KMS-11 (cell line): ENCODE measurements at regions not wholly inside any gene's neighbourhood (a gene's known extent, or its start where the extent isn't known, plus 50 kb on each side); places are given as distances from the start of the nearest gene placed in this dataset.

ENCODE experiments used
- H2AFZ ChIP-seq: fragments of 200-600 bp; sonication (generic); 2 replicates; pipeline ENCODE4 v1.6.1; 2016; ENCODE audit warnings: antibody characterized with exemption, mixed run types, low read depth
- H3K27ac ChIP-seq: fragments of 200-600 bp; sonication (generic); 2 replicates; pipeline ENCODE4 v1.6.1; 2016; ENCODE audit warnings: mild to moderate bottlenecking, mixed run types
- H3K27me3 ChIP-seq: fragments of 200-600 bp; sonication (generic); 2 replicates; pipeline ENCODE4 v1.6.1; 2017; ENCODE audit warnings: mild to moderate bottlenecking, low read depth, mixed run types, moderate library complexity; ENCODE audit not compliant: insufficient read depth
- H3K36me3 ChIP-seq: fragments of 200-600 bp; sonication (generic); 2 replicates; pipeline ENCODE4 v1.6.1; 2017; ENCODE audit warnings: mild to moderate bottlenecking, mixed run types; ENCODE audit not compliant: insufficient read depth
- H3K4me1 ChIP-seq: fragments of 200-600 bp; sonication (generic); 2 replicates; pipeline ENCODE4 v1.6.1; 2016; ENCODE audit warnings: mild to moderate bottlenecking, low read depth, mixed run types; ENCODE audit not compliant: poor library complexity, severe bottlenecking
- H3K4me2 ChIP-seq: fragments of 200-600 bp; sonication (generic); 2 replicates; pipeline ENCODE4 v1.7.0; 2016; ENCODE audit warnings: mild to moderate bottlenecking, mixed run types
- H3K4me3 ChIP-seq: fragments of 200-600 bp; sonication (generic); IDR thresholded peaks from 2 replicates; pipeline ENCODE4 v1.6.1; 2017; ENCODE audit warnings: low read depth, low read length, mixed read lengths; ENCODE audit not compliant: insufficient read depth
- H3K79me2 ChIP-seq: fragments of 200-600 bp; sonication (generic); 2 replicates; pipeline ENCODE4 v1.6.1; 2016; ENCODE audit warnings: low read depth, mixed run types; ENCODE audit not compliant: insufficient read depth
- H3K9ac ChIP-seq: fragments of 200-600 bp; sonication (generic); 2 replicates; pipeline ENCODE4 v1.6.1; 2016; ENCODE audit warnings: mild to moderate bottlenecking, mixed run types
- H4K20me1 ChIP-seq: fragments of 200-600 bp; sonication (generic); 2 replicates; pipeline ENCODE4 v1.6.1; 2016; ENCODE audit warnings: mild to moderate bottlenecking, mixed run types; ENCODE audit not compliant: insufficient read depth
- TF ChIP-seq, protein P1 (sequence below): fragments of 200-600 bp; sonication (generic); conservative IDR thresholded peaks from 2 replicates; pipeline ENCODE4 v1.6.1; 2017; ENCODE audit warnings: low read depth, mild to moderate bottlenecking, antibody characterized with exemption, low read length, moderate library complexity, mixed read lengths

DNA sequence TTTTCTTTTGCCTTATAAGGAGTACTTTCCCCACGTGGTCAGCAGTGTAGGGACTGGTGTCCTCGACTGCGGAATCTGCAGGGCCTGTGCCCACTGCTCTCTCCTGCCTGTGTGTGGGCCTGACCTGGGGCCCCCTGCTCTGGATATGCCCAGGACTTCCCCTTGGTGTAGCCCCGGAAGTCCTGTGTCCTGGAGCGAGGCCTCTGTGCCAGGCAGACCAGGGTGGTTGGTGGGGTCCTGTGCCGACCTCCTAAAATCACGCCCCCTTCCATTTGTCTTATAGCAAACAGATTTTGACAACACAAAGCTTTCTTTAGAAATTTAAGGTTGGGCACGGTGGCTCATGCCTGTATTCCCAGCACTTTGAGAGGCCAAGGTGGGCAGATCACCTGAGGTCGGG is 64.2 kb downstream of the DLL1 start:
- no peak overlapping the region for H3K4me2 ChIP-seq
- H3K27ac ChIP-seq: no peak overlapping the region
- TF ChIP-seq, protein P1, sequence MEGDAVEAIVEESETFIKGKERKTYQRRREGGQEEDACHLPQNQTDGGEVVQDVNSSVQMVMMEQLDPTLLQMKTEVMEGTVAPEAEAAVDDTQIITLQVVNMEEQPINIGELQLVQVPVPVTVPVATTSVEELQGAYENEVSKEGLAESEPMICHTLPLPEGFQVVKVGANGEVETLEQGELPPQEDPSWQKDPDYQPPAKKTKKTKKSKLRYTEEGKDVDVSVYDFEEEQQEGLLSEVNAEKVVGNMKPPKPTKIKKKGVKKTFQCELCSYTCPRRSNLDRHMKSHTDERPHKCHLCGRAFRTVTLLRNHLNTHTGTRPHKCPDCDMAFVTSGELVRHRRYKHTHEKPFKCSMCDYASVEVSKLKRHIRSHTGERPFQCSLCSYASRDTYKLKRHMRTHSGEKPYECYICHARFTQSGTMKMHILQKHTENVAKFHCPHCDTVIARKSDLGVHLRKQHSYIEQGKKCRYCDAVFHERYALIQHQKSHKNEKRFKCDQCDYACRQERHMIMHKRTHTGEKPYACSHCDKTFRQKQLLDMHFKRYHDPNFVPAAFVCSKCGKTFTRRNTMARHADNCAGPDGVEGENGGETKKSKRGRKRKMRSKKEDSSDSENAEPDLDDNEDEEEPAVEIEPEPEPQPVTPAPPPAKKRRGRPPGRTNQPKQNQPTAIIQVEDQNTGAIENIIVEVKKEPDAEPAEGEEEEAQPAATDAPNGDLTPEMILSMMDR: no peak
- H3K4me1 ChIP-seq: no peaks in the 10 kb centered on the region
- H3K9ac ChIP-seq: no peak overlapping the region
- no peaks in the 10 kb centered on the region for H4K20me1 ChIP-seq
- H3K36me3 ChIP-seq: no peaks in the 10 kb centered on the region
- no peaks in the 10 kb centered on the region for H3K79me2 ChIP-seq
- H2AFZ ChIP-seq: no peak overlapping the region
- H3K4me3 ChIP-seq: no peak overlapping the region
- peaks cover 18% of the 10 kb centered on the region; the same call in 1 of the 2 replicates for H3K27me3 ChIP-seq

GRCh38 chr6:170225852-170226417 is 64.9 kb downstream of the DLL1 start:
- Histone ChIP-seq H3K27me3 (peaks cover 12% of the 10 kb centered on the region; the same call in 1 of the 2 replicates), H3K9ac (no peak overlapping the region), H3K4me2 (no peak overlapping the region), H3K4me3 (no peak overlapping the region), H4K20me1 (no peaks in the 10 kb centered on the region), H2AFZ (no peak overlapping the region), H3K27ac (no peak overlapping the region), H3K36me3 (no peaks in the 10 kb centered on the region), H3K79me2 (no peaks in the 10 kb centered on the region), H3K4me1 (no peaks in the 10 kb centered on the region)
- TF ChIP-seq, protein P1: no peak

GRCh38 chr6:170224694-170225660 is 65.9 kb downstream of the DLL1 start:
- Histone ChIP-seq H2AFZ (no peak overlapping the region), H3K4me2 (no peak overlapping the region)

GRCh38 chr6:170223718-170224693 is 66.9 kb downstream of the DLL1 start:
- no peak overlapping the region for H3K9ac ChIP-seq
- H4K20me1 ChIP-seq: no peaks in the 10 kb centered on the region
- no peak overlapping the region for H3K4me3 ChIP-seq
- TF ChIP-seq, protein P1: no peak
- peaks cover 12% of the 10 kb centered on the region; the same call in 1 of the 2 replicates for H3K27me3 ChIP-seq
- no peaks in the 10 kb centered on the region for H3K4me1 ChIP-seq
- H2AFZ ChIP-seq: no peak overlapping the region
- no peaks in the 10 kb centered on the region for H3K36me3 ChIP-seq
- no peaks in the 10 kb centered on the region for H3K79me2 ChIP-seq
- H3K27ac ChIP-seq: no peak overlapping the region
- H3K4me2 ChIP-seq: no peak overlapping the region

More at GRCh38 chr6:170224694-170225660, 65.9 kb downstream of the DLL1 start:
- Histone ChIP-seq H3K79me2 (no peaks in the 10 kb centered on the region), H3K9ac (no peak overlapping the region), H4K20me1 (no peaks in the 10 kb centered on the region), H3K4me3 (no peak overlapping the region), H3K27ac (no peak overlapping the region), H3K36me3 (no peaks in the 10 kb centered on the region), H3K27me3 (peaks cover 12% of the 10 kb centered on the region; the same call in 1 of the 2 replicates), H3K4me1 (no peaks in the 10 kb centered on the region)
- TF ChIP-seq, protein P1: no peak
